ENCODE measurements at regions not wholly inside any gene's neighbourhood (a gene's known extent, or its start where the extent isn't known, plus 50 kb on each side); places are given as distances from the start of the nearest gene placed in this dataset.

- TF ChIP-seq CTCF (IDR thresholded peaks at IDR 0.05), result no peak
- TF ChIP-seq POLR2A (IDR thresholded peaks at IDR 0.05), result no peak
Measured at GRCh38 chr7:115708013-115708341, 322.6 kb downstream of the TFEC start.
